Kidney epithelial cell (primary cell): ENCODE measurements at regions not wholly inside any gene's neighbourhood (a gene's known extent, or its start where the extent isn't known, plus 50 kb on each side); places are given as distances from the start of the nearest gene placed in this dataset.

ENCODE experiments used
- DNase-seq: peaks from one replicate; pipeline ENCODE4 v3.0.0-alpha.2; 2010; ENCODE audit warnings: low read depth
- H3K27me3 ChIP-seq: 2 replicates; pipeline ENCODE4 v1.6.0; 2011; ENCODE audit warnings: low read length; ENCODE audit not compliant: control insufficient read depth, insufficient read depth
- H3K36me3 ChIP-seq: 2 replicates; pipeline ENCODE4 v1.5.1; 2011; ENCODE audit warnings: low read length; ENCODE audit not compliant: control insufficient read depth, insufficient read depth
- H3K4me3 ChIP-seq: 2 replicates; pipeline ENCODE4 v1.5.1; 2011; ENCODE audit warnings: low read depth, mild to moderate bottlenecking, control low read depth, low read length
- CTCF ChIP-seq: IDR thresholded peaks from 2 replicates; pipeline ENCODE4 v1.5.1; 2011; ENCODE audit warnings: mild to moderate bottlenecking, moderate library complexity, low read length, control low read depth, inconsistent platforms; ENCODE audit not compliant: insufficient read depth, poor library complexity, severe bottlenecking

- DNase-seq, result no peak
- TF ChIP-seq CTCF, result no peak
- Histone ChIP-seq H3K27me3 (no peaks in the 10 kb centered on the region), H3K4me3 (no peak overlapping the region), H3K36me3 (no peaks in the 10 kb centered on the region)
Observed at GRCh38 chr10:132487241-132488135, 50.1 kb upstream of the INPP5A start.
